ENCODE measurements at regions not wholly inside any gene's neighbourhood (a gene's known extent, or its start where the extent isn't known, plus 50 kb on each side); places are given as distances from the start of the nearest gene placed in this dataset.

DNA sequence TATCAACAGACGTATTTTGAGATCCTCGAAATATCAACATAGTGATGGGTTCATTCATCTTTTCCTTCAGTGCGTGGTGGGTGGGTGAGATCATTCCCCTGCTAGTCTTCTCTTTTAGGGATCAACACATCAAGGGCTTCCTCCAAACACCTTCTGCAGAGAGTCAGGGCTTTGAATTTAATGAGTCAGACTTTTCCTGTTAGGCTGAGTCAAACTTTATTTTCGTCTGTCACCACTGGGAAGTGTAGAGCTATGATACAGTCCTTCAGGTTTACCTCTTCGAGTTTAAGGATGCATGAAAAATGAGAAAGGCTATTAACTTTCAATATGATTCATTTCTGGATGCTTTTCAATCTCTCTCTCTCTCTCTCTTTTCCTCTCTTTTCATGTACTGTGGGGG lies 189.1 kb downstream of the BMP2 start:
- TF ChIP-seq, protein P1, sequence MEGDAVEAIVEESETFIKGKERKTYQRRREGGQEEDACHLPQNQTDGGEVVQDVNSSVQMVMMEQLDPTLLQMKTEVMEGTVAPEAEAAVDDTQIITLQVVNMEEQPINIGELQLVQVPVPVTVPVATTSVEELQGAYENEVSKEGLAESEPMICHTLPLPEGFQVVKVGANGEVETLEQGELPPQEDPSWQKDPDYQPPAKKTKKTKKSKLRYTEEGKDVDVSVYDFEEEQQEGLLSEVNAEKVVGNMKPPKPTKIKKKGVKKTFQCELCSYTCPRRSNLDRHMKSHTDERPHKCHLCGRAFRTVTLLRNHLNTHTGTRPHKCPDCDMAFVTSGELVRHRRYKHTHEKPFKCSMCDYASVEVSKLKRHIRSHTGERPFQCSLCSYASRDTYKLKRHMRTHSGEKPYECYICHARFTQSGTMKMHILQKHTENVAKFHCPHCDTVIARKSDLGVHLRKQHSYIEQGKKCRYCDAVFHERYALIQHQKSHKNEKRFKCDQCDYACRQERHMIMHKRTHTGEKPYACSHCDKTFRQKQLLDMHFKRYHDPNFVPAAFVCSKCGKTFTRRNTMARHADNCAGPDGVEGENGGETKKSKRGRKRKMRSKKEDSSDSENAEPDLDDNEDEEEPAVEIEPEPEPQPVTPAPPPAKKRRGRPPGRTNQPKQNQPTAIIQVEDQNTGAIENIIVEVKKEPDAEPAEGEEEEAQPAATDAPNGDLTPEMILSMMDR (conservative IDR thresholded peaks at IDR 0.05) = no peak
- TF ChIP-seq ZFX (IDR thresholded peaks at IDR 0.05) = no peak
